Esophagus muscularis mucosa (tissue), 4 donors: ENCODE measurements at regions not wholly inside any gene's neighbourhood (a gene's known extent, or its start where the extent isn't known, plus 50 kb on each side); places are given as distances from the start of the nearest gene placed in this dataset.

ENCODE experiments used
- DNase-seq: peaks from one replicate; pipeline ENCODE4 v3.0.0-alpha.2; 2017; ENCODE audit errors: extremely low spot score
- H3K27ac ChIP-seq, 4 donors: fragments of 200-600 bp; sonication (generic); replicated peaks in 1 of 4; 1 replicate in 3 of 4; 2 replicates in 1 of 4; pipeline ENCODE4 v1.5.1; 2016 to 2019; ENCODE audit warnings: mild to moderate bottlenecking in 1 of 4
- H3K27me3 ChIP-seq, 4 donors: fragments of 200-600 bp; sonication (generic); one replicate each; pipeline versions ENCODE4 v1.5.1 to v1.6.0; 2016 to 2019
- H3K36me3 ChIP-seq, 4 donors: fragments of 200-600 bp; sonication (generic); one replicate each; pipeline ENCODE4 v1.5.1; 2016 to 2019
- H3K4me1 ChIP-seq, 4 donors: fragments of 200-600 bp; sonication (generic); one replicate each; pipeline ENCODE4 v1.5.1; 2016 to 2019
- H3K4me3 ChIP-seq, 4 donors: fragments of 200-600 bp; sonication (generic); 1 replicate in 2 of 4; 2 replicates in 2 of 4; pipeline ENCODE4 v1.5.1; 2016 to 2019; ENCODE audit warnings: mild to moderate bottlenecking in 4 of 4, moderate library complexity in 1 of 4
- H3K9me3 ChIP-seq, 4 donors: fragments of 200-600 bp; sonication (generic); 1 replicate in 3 of 4; 2 replicates in 1 of 4; pipeline ENCODE4 v1.5.1; 2016 to 2019
- CTCF ChIP-seq, 3 experiments: fragments of 200-600 bp in 2 of 3; fragments of 450-650 bp in 1 of 3; sonication (generic) in 2 of 3; IDR thresholded peaks; one replicate each; pipeline ENCODE4 v1.5.1; 2017 to 2019; ENCODE audit warnings: antibody characterized with exemption in 3 of 3, mild to moderate bottlenecking in 2 of 3, moderate library complexity in 1 of 3
- EP300 ChIP-seq: sonication (generic); formaldehyde crosslinking; IDR thresholded peaks from one replicate; pipeline ENCODE4 v1.6.1; 2017; ENCODE audit warnings: antibody characterized with exemption
- POLR2A ChIP-seq: fragments of 450-650 bp; IDR thresholded peaks from one replicate; pipeline ENCODE4 v1.6.1; 2017; ENCODE audit warnings: antibody characterized with exemption, moderate library complexity, mild to moderate bottlenecking, low read depth
- POLR2AphosphoS5 ChIP-seq, 2 donors: sonication (generic); formaldehyde crosslinking; IDR thresholded peaks; one replicate each; pipeline ENCODE4 v1.6.1; 2017; ENCODE audit warnings: antibody characterized with exemption in 2 of 2
- WGBS: methylation state at CpG from one replicate; pipeline ENCODE4 v1.1.5; 2018; 5-methylcytosine and 5-hydroxymethylcytosine counted together
- intact Hi-C: fragments of 100-400 bp; cut with DNase I; formaldehyde crosslinking; loops from one replicate; pipeline ENCODE4 v1.15.1; 2023

GRCh38 chr4:77438549-77438948 lies 167.1 kb upstream of the CXCL13 start:
- WGBS, result 96% methylated on average over 9 of the region's 9 CpGs

DNA sequence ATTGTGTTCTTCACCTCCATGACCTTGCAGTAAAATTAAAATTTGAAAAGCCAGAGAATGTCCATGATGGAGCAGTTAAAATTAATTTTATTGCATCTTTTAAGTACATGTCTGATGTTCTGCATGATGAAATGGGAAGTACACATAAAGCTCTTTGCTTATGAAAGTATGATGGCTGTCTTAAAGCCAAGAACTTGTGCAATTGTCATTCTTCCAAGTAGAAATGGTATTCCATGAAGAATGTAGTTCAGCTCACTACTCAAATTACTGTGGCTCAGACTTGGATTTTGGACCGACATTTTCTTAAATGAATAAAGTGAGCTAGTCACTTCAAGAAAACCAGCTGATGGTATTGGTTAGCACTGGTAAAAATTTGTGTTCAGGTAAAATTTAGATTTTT lies 161.7 kb upstream of the CXCL13 start:
- no peak overlapping the region for H3K4me3 ChIP-seq
- no peaks in the 10 kb centered on the region for H3K9me3 ChIP-seq
- peaks cover 0 to 31% (median 25%) of the 10 kb centered on the region in 4 donors for H3K4me1 ChIP-seq
- 52% methylated on average over 1 of the region's 1 CpG for WGBS
- DNase-seq, result no peak
- no peak overlapping the region for H3K27ac ChIP-seq
- H3K36me3 ChIP-seq, result no peaks in the 10 kb centered on the region
- TF ChIP-seq POLR2A (no peak), EP300 (no peak), POLR2AphosphoS5 (IDR thresholded peaks at IDR 0.05) (peak in 1 of 2 donors; percentile 20), CTCF (IDR thresholded peaks at IDR 0.05) (no peak)
- H3K27me3 ChIP-seq, result no peaks in the 10 kb centered on the region
- intact Hi-C loops, result no loop called here

More at GRCh38 chr4:77438549-77438948, 167.1 kb upstream of the CXCL13 start:
- Histone ChIP-seq H3K9me3 (no peaks in the 10 kb centered on the region), H3K4me1 (peaks cover 4 to 28% (median 18%) of the 10 kb centered on the region in 4 donors), H3K27ac (no peak overlapping the region), H3K27me3 (no peaks in the 10 kb centered on the region), H3K36me3 (no peaks in the 10 kb centered on the region), H3K4me3 (no peak overlapping the region)
- intact Hi-C loops, result no loop called here
- TF ChIP-seq CTCF (IDR thresholded peaks at IDR 0.05) (no peak), POLR2A (no peak), EP300 (no peak), POLR2AphosphoS5 (IDR thresholded peaks at IDR 0.05) (no peak)
- no peak for DNase-seq

GRCh38 chr4:77445823-77446222 lies 159.8 kb upstream of the CXCL13 start:
- no peak for DNase-seq
- H3K27ac ChIP-seq, result no peak overlapping the region
- H3K4me1 ChIP-seq, result peaks cover 0 to 46% (median 43%) of the 10 kb centered on the region in 4 donors
- H3K4me3 ChIP-seq, result no peak overlapping the region
- no peaks in the 10 kb centered on the region for H3K36me3 ChIP-seq
- no peak for TF ChIP-seq EP300
- no peak for TF ChIP-seq CTCF (IDR thresholded peaks at IDR 0.05)
- no peak for TF ChIP-seq POLR2AphosphoS5 (IDR thresholded peaks at IDR 0.05)
- no peak for TF ChIP-seq POLR2A
- intact Hi-C loops, result no loop called here
- no peaks in the 10 kb centered on the region for H3K27me3 ChIP-seq
- no peaks in the 10 kb centered on the region for H3K9me3 ChIP-seq

DNA sequence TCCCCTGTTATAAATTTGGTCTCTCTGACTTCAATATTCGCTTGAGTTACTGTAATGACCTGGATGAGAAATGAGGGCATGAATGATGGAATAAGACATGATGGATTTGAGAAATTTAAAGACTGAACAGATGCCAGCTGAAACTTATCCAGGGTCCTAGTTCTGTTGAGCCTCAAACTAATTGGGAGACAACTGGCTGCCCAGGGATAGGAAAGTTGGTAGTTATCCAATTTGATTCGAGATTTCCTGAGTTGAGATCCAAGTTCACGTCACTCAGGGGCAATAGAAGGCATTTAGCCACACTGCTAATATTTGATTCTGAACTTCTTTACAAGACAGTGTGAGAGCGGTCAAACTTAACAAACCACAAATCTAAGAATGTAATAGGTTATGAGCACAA lies 159.0 kb upstream of the CXCL13 start:
- intact Hi-C loops, result no loop called here
- no peak for TF ChIP-seq EP300
- no peak for TF ChIP-seq CTCF (IDR thresholded peaks at IDR 0.05)
- TF ChIP-seq POLR2A, result no peak
- TF ChIP-seq POLR2AphosphoS5 (IDR thresholded peaks at IDR 0.05), result no peak
- Histone ChIP-seq H3K4me3 (no peak overlapping the region), H3K27me3 (no peaks in the 10 kb centered on the region), H3K9me3 (no peaks in the 10 kb centered on the region), H3K4me1 (peaks cover 0 to 49% (median 49%) of the 10 kb centered on the region in 4 donors), H3K36me3 (no peaks in the 10 kb centered on the region), H3K27ac (peak overlapping the region in 1 of 4 donors; percentile 6)
- 23% methylated on average over 4 of the region's 4 CpGs for WGBS
- no peak for DNase-seq

GRCh38 chr4:77449171-77449570 lies 156.4 kb upstream of the CXCL13 start:
- Histone ChIP-seq H3K4me3 (no peak overlapping the region), H3K9me3 (no peaks in the 10 kb centered on the region), H3K27me3 (no peaks in the 10 kb centered on the region), H3K27ac (peak overlapping the region in 1 of 4 donors; percentile 30), H3K4me1 (peaks cover 0 to 44% (median 41%) of the 10 kb centered on the region in 4 donors), H3K36me3 (no peaks in the 10 kb centered on the region)
- intact Hi-C loops, result no loop called here
- 63% methylated on average over 2 of the region's 2 CpGs for WGBS
- TF ChIP-seq POLR2AphosphoS5 (IDR thresholded peaks at IDR 0.05) (no peak), EP300 (no peak), POLR2A (no peak), CTCF (IDR thresholded peaks at IDR 0.05) (no peak)
- no peak for DNase-seq
